ENCODE measurements at regions not wholly inside any gene's neighbourhood (a gene's known extent, or its start where the extent isn't known, plus 50 kb on each side); places are given as distances from the start of the nearest gene placed in this dataset.

GRCh38 chr15:69570997-69571396 is 118.4 kb downstream of the RPLP1 start:
- TF ChIP-seq, protein P1, sequence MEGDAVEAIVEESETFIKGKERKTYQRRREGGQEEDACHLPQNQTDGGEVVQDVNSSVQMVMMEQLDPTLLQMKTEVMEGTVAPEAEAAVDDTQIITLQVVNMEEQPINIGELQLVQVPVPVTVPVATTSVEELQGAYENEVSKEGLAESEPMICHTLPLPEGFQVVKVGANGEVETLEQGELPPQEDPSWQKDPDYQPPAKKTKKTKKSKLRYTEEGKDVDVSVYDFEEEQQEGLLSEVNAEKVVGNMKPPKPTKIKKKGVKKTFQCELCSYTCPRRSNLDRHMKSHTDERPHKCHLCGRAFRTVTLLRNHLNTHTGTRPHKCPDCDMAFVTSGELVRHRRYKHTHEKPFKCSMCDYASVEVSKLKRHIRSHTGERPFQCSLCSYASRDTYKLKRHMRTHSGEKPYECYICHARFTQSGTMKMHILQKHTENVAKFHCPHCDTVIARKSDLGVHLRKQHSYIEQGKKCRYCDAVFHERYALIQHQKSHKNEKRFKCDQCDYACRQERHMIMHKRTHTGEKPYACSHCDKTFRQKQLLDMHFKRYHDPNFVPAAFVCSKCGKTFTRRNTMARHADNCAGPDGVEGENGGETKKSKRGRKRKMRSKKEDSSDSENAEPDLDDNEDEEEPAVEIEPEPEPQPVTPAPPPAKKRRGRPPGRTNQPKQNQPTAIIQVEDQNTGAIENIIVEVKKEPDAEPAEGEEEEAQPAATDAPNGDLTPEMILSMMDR (conservative IDR thresholded peaks at IDR 0.05; ENCODE audit: low read length) = no peak
- no peak for TF ChIP-seq EZH2phosphoT487 (IDR thresholded peaks at IDR 0.05; ENCODE audit: borderline replicate concordance)

Measured in Loucy (cell line).